Large intestine (tissue), 3 donors: ENCODE measurements at regions not wholly inside any gene's neighbourhood (a gene's known extent, or its start where the extent isn't known, plus 50 kb on each side); places are given as distances from the start of the nearest gene placed in this dataset.

Experiments
- DNase-seq, 2 donors: peaks; one replicate each; pipeline versions ENCODE4 v3.0.0 to v3.0.0-alpha.2; 2013
- H3K27ac ChIP-seq: one replicate; pipeline ENCODE4 v1.5.1; 2013; ENCODE audit warnings: low read length
- H3K27me3 ChIP-seq: 2 replicates; pipeline ENCODE4 v1.6.1; 2013; ENCODE audit warnings: low read length; ENCODE audit not compliant: control insufficient read depth, insufficient read depth
- H3K36me3 ChIP-seq: 2 replicates; pipeline ENCODE4 v1.6.1; 2013; ENCODE audit warnings: low read length; ENCODE audit not compliant: control insufficient read depth, insufficient read depth
- H3K4me1 ChIP-seq: one replicate; pipeline ENCODE4 v1.6.1; 2013; ENCODE audit warnings: low read length; ENCODE audit not compliant: control insufficient read depth, insufficient read depth
- H3K4me3 ChIP-seq: one replicate; pipeline ENCODE4 v1.5.1; 2013; ENCODE audit warnings: low read length
- H3K9me3 ChIP-seq: one replicate; pipeline ENCODE4 v1.6.1; 2013; ENCODE audit warnings: mild to moderate bottlenecking, low read depth, low read length, moderate library complexity; ENCODE audit not compliant: control insufficient read depth
- WGBS: methylation state at CpG from one replicate; pipeline ENCODE4 v1.1.5; 2013; ENCODE audit warnings: low lambda C conversion rate; ENCODE audit not compliant: insufficient coverage; 5-methylcytosine and 5-hydroxymethylcytosine counted together

DNA sequence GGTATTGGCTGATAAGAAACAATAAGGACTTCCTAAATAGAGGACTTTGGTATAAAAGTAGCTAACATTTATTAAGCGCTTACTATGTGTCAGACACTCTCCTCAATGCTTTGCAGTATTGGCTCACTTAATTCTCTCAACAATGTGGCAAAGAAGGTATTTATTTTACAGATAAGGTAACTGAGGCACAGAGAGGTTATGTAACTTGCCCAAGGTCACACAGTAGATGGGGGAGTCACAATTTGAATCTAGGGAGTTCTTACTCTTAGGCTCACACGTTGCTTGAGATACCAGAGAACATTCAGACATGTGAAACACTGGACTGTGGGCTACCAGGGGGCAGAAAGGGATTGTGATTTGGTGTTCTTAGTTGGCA is 60.8 kb upstream of the GPR158 start:
- Histone ChIP-seq H3K9me3 (no peaks in the 10 kb centered on the region), H3K4me3 (no peak overlapping the region), H3K27ac (no peak overlapping the region), H3K36me3 (no peaks in the 10 kb centered on the region), H3K4me1 (no peaks in the 10 kb centered on the region), H3K27me3 (no peaks in the 10 kb centered on the region)
- no peak for DNase-seq
- no CpG with 5 or more reads among the region's 2 CpGs for WGBS

DNA sequence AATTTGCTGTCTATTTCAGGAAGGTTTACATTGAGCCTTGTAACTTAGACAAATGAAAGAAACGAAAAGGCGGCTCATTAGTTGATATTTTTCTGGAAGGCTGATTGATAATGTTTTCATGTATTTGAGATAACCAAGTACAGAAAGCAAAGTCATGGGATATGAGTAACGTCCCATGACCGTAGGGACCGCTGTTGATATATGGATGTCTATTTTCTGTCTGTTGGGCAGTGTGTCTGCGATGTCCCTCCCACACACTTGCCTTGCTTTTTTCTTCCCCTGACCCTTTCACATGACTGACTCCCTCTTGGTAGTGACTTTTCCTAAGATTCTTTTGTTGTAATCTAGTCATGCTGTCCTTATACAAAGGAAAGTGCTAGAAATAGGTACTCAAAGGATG is 57.0 kb upstream of the GPR158 start:
- Histone ChIP-seq H3K4me3 (no peak overlapping the region), H3K4me1 (no peaks in the 10 kb centered on the region), H3K27me3 (no peaks in the 10 kb centered on the region), H3K27ac (no peak overlapping the region), H3K9me3 (no peaks in the 10 kb centered on the region), H3K36me3 (no peaks in the 10 kb centered on the region)
- WGBS = 80% methylated on average over 5 of the region's 6 CpGs
- DNase-seq = no peak

DNA sequence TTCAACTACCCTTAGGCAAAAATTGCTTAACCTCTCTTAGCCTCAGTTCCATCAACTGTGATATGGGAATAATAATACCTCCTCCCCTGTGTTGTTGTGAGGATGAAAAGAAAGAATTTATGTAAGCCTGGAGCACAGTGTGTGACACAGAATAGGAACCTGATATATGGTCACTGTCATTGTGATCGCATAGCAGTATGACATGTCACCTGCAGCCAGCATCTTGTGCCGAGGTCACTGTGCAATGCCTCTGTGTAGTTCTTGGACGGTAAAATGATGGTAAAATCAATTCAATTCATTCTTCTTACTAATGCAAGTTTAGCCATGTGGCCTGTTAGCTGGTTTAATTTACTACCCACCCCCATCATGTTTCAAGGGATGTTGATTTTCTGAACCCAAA is 54.6 kb upstream of the GPR158 start:
- H3K27ac ChIP-seq = no peak overlapping the region
- 100% methylated on average over 1 of the region's 3 CpGs for WGBS

More for the DNA sequence above, 54.6 kb upstream of the GPR158 start:
- DNase-seq = no peak
- Histone ChIP-seq H3K9me3 (peaks cover 2% of the 10 kb centered on the region), H3K4me1 (no peaks in the 10 kb centered on the region), H3K36me3 (no peaks in the 10 kb centered on the region), H3K4me3 (no peak overlapping the region), H3K27me3 (no peaks in the 10 kb centered on the region)
